IMR-90 (cell line): ENCODE measurements at regions not wholly inside any gene's neighbourhood (a gene's known extent, or its start where the extent isn't known, plus 50 kb on each side); places are given as distances from the start of the nearest gene placed in this dataset.
A peak's percentile ranks its signal among the peaks of the same experiment; 100 is the strongest.

ENCODE experiments used
- ATAC-seq: fragments of 200-7000 bp; cut with Tn5 transposase; 2 replicates; pipeline ENCODE4 v1.9.1; 2020; ENCODE audit warnings: low read depth, mild to moderate bottlenecking, moderate library complexity
- BruUV-seq: library from RNA; stranded (reverse); fragments of 400-500 nt; replicated peaks from 2 replicates; lab custom pipeline; 2021; lab: Mats Ljungman, UMichigan
- CTCF ChIA-PET: fragments of 300-600 bp; formaldehyde crosslinking; extraction: SDS; loops from one replicate; lab custom pipeline; 2021; ENCODE audit warnings: antibody characterized with exemption; lab: Yijun Ruan, JAX
- POLR2A ChIA-PET: fragments of 300-600 bp; sonication (Branson Sonifier 250); formaldehyde crosslinking; loops from one replicate; lab custom pipeline; 2022; ENCODE audit warnings: antibody characterized with exemption; ENCODE audit not compliant: unreplicated experiment; lab: Charles Lee
- DNase-seq: peaks from one replicate; pipeline ENCODE4 v3.0.0; 2013
- H2AFZ ChIP-seq: replicated peaks from 2 replicates; pipeline ENCODE3; 2013; ENCODE audit warnings: low read length, mild to moderate bottlenecking; ENCODE audit not compliant: poor library complexity
- H2AK5ac ChIP-seq: 2 replicates; pipeline ENCODE4 v1.6.1; 2013; ENCODE audit warnings: low read depth, low read length, inconsistent platforms
- H2AK9ac ChIP-seq: replicated peaks from 2 replicates; pipeline ENCODE3; 2013; ENCODE audit warnings: mild to moderate bottlenecking, low read depth, low read length, moderate library complexity; ENCODE audit not compliant: poor library complexity
- H2BK120ac ChIP-seq: 2 replicates; pipeline ENCODE4 v1.6.1; 2013; ENCODE audit warnings: low read depth, low read length, inconsistent platforms
- H2BK15ac ChIP-seq: 3 replicates; pipeline ENCODE4 v1.6.1; 2013; ENCODE audit warnings: low read depth, low read length, inconsistent platforms
- H2BK20ac ChIP-seq: 2 replicates; pipeline ENCODE4 v1.6.1; 2013; ENCODE audit warnings: low read depth, mild to moderate bottlenecking, inconsistent platforms, low read length, moderate library complexity
- H2BK5ac ChIP-seq: 2 replicates; pipeline ENCODE4 v1.6.1; 2013; ENCODE audit warnings: mild to moderate bottlenecking, low read depth, low read length, inconsistent platforms; ENCODE audit not compliant: poor library complexity, severe bottlenecking
- H3K14ac ChIP-seq: replicated peaks from 2 replicates; pipeline ENCODE4 v1.6.1; 2013; ENCODE audit warnings: low read depth, low read length, inconsistent platforms
- H3K18ac ChIP-seq: 2 replicates; pipeline ENCODE4 v1.6.1; 2013; ENCODE audit warnings: low read depth, low read length, control low read depth
- H3K23ac ChIP-seq: 2 replicates; pipeline ENCODE4 v1.6.1; 2013; ENCODE audit warnings: low read depth, low read length, inconsistent platforms
- H3K27ac ChIP-seq: 2 replicates; pipeline ENCODE4 v1.5.1; 2013; ENCODE audit warnings: mild to moderate bottlenecking, control low read depth, low read length; ENCODE audit not compliant: insufficient read depth
- H3K27me3 ChIP-seq: 2 replicates; pipeline ENCODE4 v1.6.1; 2013; ENCODE audit warnings: low read length; ENCODE audit not compliant: control insufficient read depth, insufficient read depth
- H3K36me3 ChIP-seq: 2 replicates; pipeline ENCODE4 v1.6.1; 2013; ENCODE audit warnings: low read length, mixed read lengths; ENCODE audit not compliant: control insufficient read depth, insufficient read depth
- H3K4ac ChIP-seq: 2 replicates; pipeline ENCODE4 v1.6.1; 2013; ENCODE audit warnings: low read depth, low read length, inconsistent platforms
- H3K4me1 ChIP-seq: 2 replicates; pipeline ENCODE4 v1.6.1; 2013; ENCODE audit warnings: low read length, mixed read lengths; ENCODE audit not compliant: control insufficient read depth, insufficient read depth
- H3K4me2 ChIP-seq: 2 replicates; pipeline ENCODE4 v1.6.1; 2013; ENCODE audit warnings: low read depth, mild to moderate bottlenecking, control low read depth, low read length, moderate library complexity
- H3K4me3 ChIP-seq: 2 replicates; pipeline ENCODE4 v1.5.1; 2013; ENCODE audit warnings: low read depth, mild to moderate bottlenecking, control low read depth, low read length, moderate library complexity; ENCODE audit not compliant: insufficient read depth
- H3K56ac ChIP-seq: 2 replicates; pipeline ENCODE4 v1.6.1; 2013; ENCODE audit warnings: low read length, inconsistent platforms; ENCODE audit not compliant: insufficient read depth; ENCODE audit errors: extremely low read depth
- H3K79me1 ChIP-seq, 2 experiments: 2 replicates each; pipeline ENCODE4 v1.6.1; 2013; ENCODE audit warnings: low read length in 2 of 2, inconsistent platforms in 1 of 2, low read depth in 1 of 2
- H3K9ac ChIP-seq: 2 replicates; pipeline ENCODE4 v1.6.1; 2013; ENCODE audit warnings: low read depth, low read length, control low read depth
- H3K9me1 ChIP-seq: 2 replicates; pipeline ENCODE4 v1.6.1; 2013; ENCODE audit warnings: low read length, inconsistent platforms; ENCODE audit not compliant: insufficient read depth
- H3K9me3 ChIP-seq: 2 replicates; pipeline ENCODE4 v1.6.1; 2013; ENCODE audit warnings: low read length; ENCODE audit not compliant: control insufficient read depth, insufficient read depth
- H4K20me1 ChIP-seq: 2 replicates; pipeline ENCODE4 v1.6.1; 2013; ENCODE audit warnings: low read length, inconsistent platforms; ENCODE audit not compliant: insufficient read depth
- H4K5ac ChIP-seq: 2 replicates; pipeline ENCODE4 v1.6.1; 2013; ENCODE audit warnings: mild to moderate bottlenecking, low read depth, low read length, control low read depth
- H4K8ac ChIP-seq, 2 experiments: 2 replicates each; pipeline ENCODE4 v1.6.1; 2013; ENCODE audit warnings: low read depth in 2 of 2, low read length in 2 of 2, control low read depth in 1 of 2, inconsistent platforms in 1 of 2
- H4K91ac ChIP-seq: 2 replicates; pipeline ENCODE4 v1.6.1; 2013; ENCODE audit warnings: low read depth, low read length, inconsistent platforms; ENCODE audit not compliant: insufficient read depth
- BHLHE40 ChIP-seq: fragments of 150-350 bp; IDR thresholded peaks from 2 replicates; pipeline ENCODE4 v1.6.1; 2016; ENCODE audit warnings: mild to moderate bottlenecking, low read depth, low read length
- CEBPB ChIP-seq: IDR thresholded peaks from 2 replicates; pipeline ENCODE4 v1.6.1; 2012; ENCODE audit warnings: low read depth, low read length, improper control_type of control experiment
- CHD1 ChIP-seq: IDR thresholded peaks from 2 replicates; pipeline ENCODE4 v1.6.1; 2012; ENCODE audit warnings: low read depth, low read length, improper control_type of control experiment
- MAFK ChIP-seq: IDR thresholded peaks from 2 replicates; pipeline ENCODE4 v1.6.1; 2012; ENCODE audit warnings: low read depth, low read length, improper control_type of control experiment
- MAZ ChIP-seq: IDR thresholded peaks from 2 replicates; pipeline ENCODE4 v1.6.1; 2012; ENCODE audit warnings: low read depth, mild to moderate bottlenecking, low read length, improper control_type of control experiment, moderate library complexity, borderline replicate concordance
- MXI1 ChIP-seq: IDR thresholded peaks from 2 replicates; pipeline ENCODE4 v1.6.1; 2012; ENCODE audit warnings: low read depth, mild to moderate bottlenecking, low read length, moderate library complexity, borderline replicate concordance
- NFE2L2 ChIP-seq: fragments of 150-350 bp; IDR thresholded peaks from 2 replicates; pipeline ENCODE4 v1.6.1; 2016; ENCODE audit warnings: low read depth, mild to moderate bottlenecking, low read length
- RAD21 ChIP-seq: IDR thresholded peaks from 2 replicates; pipeline ENCODE4 v1.6.1; 2012; ENCODE audit warnings: low read length, improper control_type of control experiment
- RCOR1 ChIP-seq: IDR thresholded peaks from 2 replicates; pipeline ENCODE4 v1.6.1; 2012; ENCODE audit warnings: mild to moderate bottlenecking, low read length, improper control_type of control experiment; ENCODE audit not compliant: insufficient replicate concordance
- RFX5 ChIP-seq: IDR thresholded peaks from 2 replicates; pipeline ENCODE4 v1.8.0; 2012; ENCODE audit warnings: low read depth, mild to moderate bottlenecking, low read length, moderate library complexity
- SMC3 ChIP-seq: fragments of 150-350 bp; IDR thresholded peaks from 2 replicates; pipeline ENCODE4 v1.6.1; 2016; ENCODE audit warnings: low read depth, mild to moderate bottlenecking, antibody characterized with exemption, low read length, moderate library complexity
- WGBS, 2 experiments: methylation state at CpG; one replicate each; pipeline versions ENCODE4 v1.1.5 to v1.1.7; 2013; ENCODE audit warnings: missing lambda C conversion rate in 2 of 2; ENCODE audit not compliant: insufficient read length in 1 of 2; ENCODE audit errors: extremely low coverage in 2 of 2; 5-methylcytosine and 5-hydroxymethylcytosine counted together
- dilution Hi-C: fragments of 300-500 bp; cut with HindIII; formaldehyde crosslinking; loops from one replicate; pipeline ENCODE4 v1.14.3; 2018; ENCODE audit warnings: low sequenced_read_pairs; ENCODE audit not compliant: unreplicated experiment
- in situ Hi-C: fragments of 300-500 bp; cut with MboI; formaldehyde crosslinking; loops from 3 replicates; pipeline ENCODE4 v1.14.3; 2019; ENCODE audit warnings: low sequenced_read_pairs, inconsistent platforms, mixed read lengths
- intact Hi-C: fragments of 100-400 bp; cut with micrococcal nuclease; formaldehyde crosslinking; loops from 2 replicates; pipeline ENCODE4 v1.10.0; 2022
- TF ChIP-seq, protein P1 (sequence below): fragments of 150-350 bp; IDR thresholded peaks from 2 replicates; pipeline ENCODE4 v1.6.1; 2017; ENCODE audit warnings: mild to moderate bottlenecking, antibody characterized with exemption, low read length, low read depth
- TF ChIP-seq, protein P2 (sequence below): conservative IDR thresholded peaks from 2 replicates; pipeline ENCODE4 v1.5.1; 2012; ENCODE audit warnings: mild to moderate bottlenecking, low read depth, low read length, improper control_type of control experiment
- TF ChIP-seq, protein P3 (sequence below): fragments of 150-350 bp; IDR thresholded peaks from 2 replicates; pipeline ENCODE4 v1.6.1; 2016; ENCODE audit warnings: low read depth, mild to moderate bottlenecking, low read length, moderate library complexity, borderline replicate concordance

GRCh38 chr13:74270018-74270417, 135.8 kb upstream of the KLF12 start:
- Histone ChIP-seq H2BK120ac (no peak overlapping the region), H3K27me3 (no peaks in the 10 kb centered on the region), H3K4me1 (peaks cover 2% of the 10 kb centered on the region), H4K91ac (no peak overlapping the region), H2BK15ac (no peak overlapping the region), H4K20me1 (no peaks in the 10 kb centered on the region), H4K8ac (no peak overlapping the region), H2AK5ac (no peak overlapping the region), H3K14ac (no peak overlapping the region), H3K9me3 (peaks cover 6% of the 10 kb centered on the region), H3K9ac (no peak overlapping the region), H3K23ac (no peak overlapping the region), H2BK20ac (no peak overlapping the region), H2AFZ (no peak overlapping the region), H3K79me1 (no peaks in the 10 kb centered on the region), H3K4ac (no peak overlapping the region), H3K27ac (no peak overlapping the region), H3K4me3 (no peak overlapping the region), H3K9me1 (no peaks in the 10 kb centered on the region), H4K5ac (no peak overlapping the region), H3K18ac (no peak overlapping the region), H3K4me2 (no peak overlapping the region), H3K36me3 (no peaks in the 10 kb centered on the region), H3K56ac (no peak overlapping the region), H2BK5ac (no peak overlapping the region), H2AK9ac (no peak overlapping the region)
- no TSS peak for BruUV-seq
- dilution Hi-C loops (no loop called here), in situ Hi-C loops (no loop called here), intact Hi-C loops (loop anchor here (5.0 kb wide), 1 partner anchor 48 kb away; no protein-coding TSS in a partner anchor)
- ATAC-seq (no peak), DNase-seq (peak; percentile 10)
- ChIA-PET CTCF (no interaction called here), POLR2A (no interaction called here)
- WGBS, 2 experiments = no CpG with 5 or more reads among the region's 1 CpG
- TF ChIP-seq CEBPB (no peak), RFX5 (no peak), RAD21 (no peak), MXI1 (no peak), MAZ (no peak), SMC3 (no peak), MAFK (no peak), NFE2L2 (no peak), RCOR1 (no peak), CHD1 (no peak), BHLHE40 (no peak)
- TF ChIP-seq, protein P1, sequence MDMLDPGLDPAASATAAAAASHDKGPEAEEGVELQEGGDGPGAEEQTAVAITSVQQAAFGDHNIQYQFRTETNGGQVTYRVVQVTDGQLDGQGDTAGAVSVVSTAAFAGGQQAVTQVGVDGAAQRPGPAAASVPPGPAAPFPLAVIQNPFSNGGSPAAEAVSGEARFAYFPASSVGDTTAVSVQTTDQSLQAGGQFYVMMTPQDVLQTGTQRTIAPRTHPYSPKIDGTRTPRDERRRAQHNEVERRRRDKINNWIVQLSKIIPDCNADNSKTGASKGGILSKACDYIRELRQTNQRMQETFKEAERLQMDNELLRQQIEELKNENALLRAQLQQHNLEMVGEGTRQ = no peak
- TF ChIP-seq, protein P2, sequence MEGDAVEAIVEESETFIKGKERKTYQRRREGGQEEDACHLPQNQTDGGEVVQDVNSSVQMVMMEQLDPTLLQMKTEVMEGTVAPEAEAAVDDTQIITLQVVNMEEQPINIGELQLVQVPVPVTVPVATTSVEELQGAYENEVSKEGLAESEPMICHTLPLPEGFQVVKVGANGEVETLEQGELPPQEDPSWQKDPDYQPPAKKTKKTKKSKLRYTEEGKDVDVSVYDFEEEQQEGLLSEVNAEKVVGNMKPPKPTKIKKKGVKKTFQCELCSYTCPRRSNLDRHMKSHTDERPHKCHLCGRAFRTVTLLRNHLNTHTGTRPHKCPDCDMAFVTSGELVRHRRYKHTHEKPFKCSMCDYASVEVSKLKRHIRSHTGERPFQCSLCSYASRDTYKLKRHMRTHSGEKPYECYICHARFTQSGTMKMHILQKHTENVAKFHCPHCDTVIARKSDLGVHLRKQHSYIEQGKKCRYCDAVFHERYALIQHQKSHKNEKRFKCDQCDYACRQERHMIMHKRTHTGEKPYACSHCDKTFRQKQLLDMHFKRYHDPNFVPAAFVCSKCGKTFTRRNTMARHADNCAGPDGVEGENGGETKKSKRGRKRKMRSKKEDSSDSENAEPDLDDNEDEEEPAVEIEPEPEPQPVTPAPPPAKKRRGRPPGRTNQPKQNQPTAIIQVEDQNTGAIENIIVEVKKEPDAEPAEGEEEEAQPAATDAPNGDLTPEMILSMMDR = no peak
- TF ChIP-seq, protein P3, sequence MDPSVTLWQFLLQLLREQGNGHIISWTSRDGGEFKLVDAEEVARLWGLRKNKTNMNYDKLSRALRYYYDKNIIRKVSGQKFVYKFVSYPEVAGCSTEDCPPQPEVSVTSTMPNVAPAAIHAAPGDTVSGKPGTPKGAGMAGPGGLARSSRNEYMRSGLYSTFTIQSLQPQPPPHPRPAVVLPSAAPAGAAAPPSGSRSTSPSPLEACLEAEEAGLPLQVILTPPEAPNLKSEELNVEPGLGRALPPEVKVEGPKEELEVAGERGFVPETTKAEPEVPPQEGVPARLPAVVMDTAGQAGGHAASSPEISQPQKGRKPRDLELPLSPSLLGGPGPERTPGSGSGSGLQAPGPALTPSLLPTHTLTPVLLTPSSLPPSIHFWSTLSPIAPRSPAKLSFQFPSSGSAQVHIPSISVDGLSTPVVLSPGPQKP = no peak
